OCI-LY3 (cell line): ENCODE measurements at regions not wholly inside any gene's neighbourhood (a gene's known extent, or its start where the extent isn't known, plus 50 kb on each side); places are given as distances from the start of the nearest gene placed in this dataset.

ENCODE experiments used
- H2AFZ ChIP-seq: fragments of 200-600, 300-600 bp; shearing (Covaris generic); 2 replicates; pipeline ENCODE4 v1.6.0; 2014; ENCODE audit warnings: antibody characterized with exemption, low read depth, low read length
- H3K27ac ChIP-seq: fragments of 200-600, 300-600 bp; sonication (generic); 2 replicates; pipeline ENCODE4 v1.5.1; 2014; ENCODE audit warnings: mild to moderate bottlenecking, low read length, moderate library complexity, mixed read lengths
- H3K27me3 ChIP-seq: fragments of 200-600, 300-600 bp; sonication (generic); 2 replicates; pipeline ENCODE4 v1.6.1; 2014; ENCODE audit warnings: low read depth, low read length, mixed read lengths
- H3K36me3 ChIP-seq: fragments of 200-600, 300-600 bp; sonication (generic); replicated peaks from 2 replicates; pipeline ENCODE3; 2014; ENCODE audit warnings: low read depth, low read length, mixed read lengths
- H3K4me1 ChIP-seq: fragments of 300-600, 200-600 bp; sonication (generic); 2 replicates; pipeline ENCODE4 v1.6.1; 2014; ENCODE audit warnings: low read length, mixed read lengths
- H3K4me2 ChIP-seq: fragments of 200-600, 300-600 bp; sonication (generic); 2 replicates; pipeline ENCODE4 v1.6.1; 2014; ENCODE audit warnings: low read length, mixed read lengths
- H3K4me3 ChIP-seq: fragments of 300-600, 200-600 bp; sonication (generic); 2 replicates; pipeline ENCODE4 v1.5.1; 2014; ENCODE audit warnings: antibody characterized with exemption, mild to moderate bottlenecking, low read length, moderate library complexity
- H3K79me2 ChIP-seq: fragments of 300-600, 200-600 bp; shearing (Covaris generic); 2 replicates; pipeline ENCODE4 v1.6.1; 2014; ENCODE audit warnings: mild to moderate bottlenecking, low read length, mixed read lengths
- H3K9ac ChIP-seq: fragments of 300-600, 200-600 bp; shearing (Covaris generic); 2 replicates; pipeline ENCODE4 v1.6.0; 2014; ENCODE audit warnings: mild to moderate bottlenecking, low read length, moderate library complexity
- H3K9me3 ChIP-seq: fragments of 200-600, 300-600 bp; shearing (Covaris generic); 2 replicates; pipeline ENCODE4 v1.6.1; 2014; ENCODE audit warnings: low read length, mixed read lengths; ENCODE audit not compliant: insufficient read depth
- H4K20me1 ChIP-seq: fragments of 200-600, 300-600 bp; sonication (generic); 2 replicates; pipeline ENCODE4 v1.6.1; 2016; ENCODE audit warnings: low read length, mixed read lengths; ENCODE audit not compliant: insufficient read depth
- CTCF ChIP-seq: fragments of 200-600, 300-600 bp; sonication (generic); IDR thresholded peaks from 2 replicates; pipeline ENCODE4 v1.5.1; 2014; ENCODE audit warnings: antibody characterized with exemption, low read length, low read depth
- EZH2phosphoT487 ChIP-seq: fragments of 200-600 bp; shearing (Covaris generic); IDR thresholded peaks from 2 replicates; pipeline ENCODE4 v1.6.1; 2018; ENCODE audit warnings: antibody characterized with exemption, mixed run types, low read depth

DNA sequence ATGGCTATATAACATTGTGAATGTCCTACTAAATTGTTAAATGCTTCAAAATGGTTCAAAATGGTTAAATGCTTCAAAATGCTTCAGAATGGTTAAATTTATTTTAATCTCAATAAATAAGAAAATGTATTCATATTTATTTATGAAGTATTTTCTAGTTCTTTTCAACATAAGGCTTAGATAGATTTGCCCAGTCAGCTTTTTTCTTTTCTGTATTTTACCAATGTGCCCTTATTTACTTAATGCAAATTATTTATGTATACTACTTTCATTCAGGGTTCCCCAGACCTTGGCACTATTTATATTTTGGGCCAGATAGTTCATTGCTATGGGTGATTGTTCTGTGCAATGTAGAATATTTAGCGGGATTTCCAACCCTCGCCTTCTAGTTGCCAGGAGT is 546.7 kb downstream of the RIT2 start:
- no peak for TF ChIP-seq EZH2phosphoT487
- no peak for TF ChIP-seq CTCF
- Histone ChIP-seq H3K36me3 (no peaks in the 10 kb centered on the region), H3K4me3 (no peak overlapping the region), H3K9ac (no peak overlapping the region), H3K79me2 (no peaks in the 10 kb centered on the region), H2AFZ (no peak overlapping the region), H3K27me3 (no peaks in the 10 kb centered on the region), H3K27ac (no peak overlapping the region), H3K4me2 (no peak overlapping the region), H3K4me1 (peaks cover 14% of the 10 kb centered on the region), H3K9me3 (no peaks in the 10 kb centered on the region), H4K20me1 (no peaks in the 10 kb centered on the region)

- no peak overlapping the region for H3K27ac ChIP-seq
- no peak overlapping the region for H3K9ac ChIP-seq
- no peaks in the 10 kb centered on the region for H3K9me3 ChIP-seq
- H3K4me3 ChIP-seq, result no peak overlapping the region
- no peaks in the 10 kb centered on the region for H3K4me1 ChIP-seq
- H4K20me1 ChIP-seq, result no peaks in the 10 kb centered on the region
- no peak overlapping the region for H3K4me2 ChIP-seq
- H2AFZ ChIP-seq, result no peak overlapping the region
- no peaks in the 10 kb centered on the region for H3K36me3 ChIP-seq
- no peaks in the 10 kb centered on the region for H3K79me2 ChIP-seq
- no peaks in the 10 kb centered on the region for H3K27me3 ChIP-seq
- TF ChIP-seq CTCF (no peak), EZH2phosphoT487 (no peak)
Measured at GRCh38 chr18:42574871-42575270, 540.6 kb downstream of the RIT2 start.

GRCh38 chr18:42576124-42576523 is 539.4 kb downstream of the RIT2 start:
- Histone ChIP-seq H3K4me2 (no peak overlapping the region), H3K9me3 (no peaks in the 10 kb centered on the region), H3K79me2 (no peaks in the 10 kb centered on the region), H3K9ac (no peak overlapping the region), H3K4me3 (no peak overlapping the region), H3K27ac (no peak overlapping the region), H4K20me1 (no peaks in the 10 kb centered on the region), H3K36me3 (no peaks in the 10 kb centered on the region), H3K4me1 (peaks cover 2% of the 10 kb centered on the region), H3K27me3 (no peaks in the 10 kb centered on the region), H2AFZ (no peak overlapping the region)
- TF ChIP-seq CTCF (no peak), EZH2phosphoT487 (no peak)

DNA sequence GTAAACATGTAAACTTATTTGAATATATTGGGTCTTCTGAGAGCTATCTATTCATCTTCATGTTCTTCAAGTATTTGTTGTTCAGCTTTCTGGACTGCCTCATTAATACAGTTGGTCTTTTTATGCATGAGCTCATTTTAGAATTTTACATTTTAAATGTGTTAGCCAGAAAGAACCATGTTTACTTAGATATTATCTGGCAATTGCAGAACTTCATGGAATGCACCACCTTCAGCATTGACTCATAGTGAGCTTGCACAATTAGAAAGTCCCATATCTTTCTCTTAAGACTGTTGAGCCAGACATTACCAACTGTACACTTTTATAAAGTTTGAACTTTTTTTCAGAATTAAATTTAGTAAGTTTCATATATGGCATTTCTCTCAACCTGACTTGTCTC is 536.7 kb downstream of the RIT2 start:
- Histone ChIP-seq H3K79me2 (no peaks in the 10 kb centered on the region), H3K9ac (no peak overlapping the region), H3K4me3 (no peak overlapping the region), H3K4me2 (no peak overlapping the region), H3K36me3 (no peaks in the 10 kb centered on the region), H3K27me3 (no peaks in the 10 kb centered on the region), H3K4me1 (peaks cover 12% of the 10 kb centered on the region), H2AFZ (no peak overlapping the region), H3K9me3 (no peaks in the 10 kb centered on the region), H3K27ac (no peak overlapping the region), H4K20me1 (no peaks in the 10 kb centered on the region)
- TF ChIP-seq EZH2phosphoT487 (no peak), CTCF (no peak)
